HT1080 (cell line): ENCODE measurements at regions not wholly inside any gene's neighbourhood (a gene's known extent, or its start where the extent isn't known, plus 50 kb on each side); places are given as distances from the start of the nearest gene placed in this dataset.
"Not testable (repeated sequence)": the region's sequence is repeated elsewhere in the genome, so short reads cannot be mapped to it uniquely, and the experiment has no call there.

Experiments used
- DNase-seq: peaks from one replicate; pipeline ENCODE4 v3.0.0-alpha.2; 2015; ENCODE audit warnings: low read depth

GRCh38 chr6:9834233-9834632, 580.6 kb downstream of the TFAP2A start:
- DNase-seq, result no peak

GRCh38 chr6:9831783-9832182, 583.1 kb downstream of the TFAP2A start:
- no peak for DNase-seq

GRCh38 chr6:9830808-9831207, 584.1 kb downstream of the TFAP2A start:
- no peak for DNase-seq

- no peak for DNase-seq
These were observed 589.3 kb downstream of the TFAP2A start for GRCh38 chr6:9825526-9825925.

GRCh38 chr6:9810727-9811126, 604.1 kb downstream of the TFAP2A start:
- DNase-seq, result not testable (repeated sequence)

GRCh38 chr6:9810286-9810685, 604.6 kb downstream of the TFAP2A start:
- no peak for DNase-seq

GRCh38 chr6:9806195-9806594, 608.7 kb downstream of the TFAP2A start:
- DNase-seq, result no peak

GRCh38 chr6:9801249-9801754, 613.6 kb downstream of the TFAP2A start:
- DNase-seq, result no peak

GRCh38 chr6:9799582-9799981, 615.3 kb downstream of the TFAP2A start:
- DNase-seq, result no peak

- DNase-seq, result no peak
These were observed 618.0 kb downstream of the TFAP2A start for GRCh38 chr6:9796827-9797226.

GRCh38 chr6:9795880-9796279, 619.0 kb downstream of the TFAP2A start:
- no peak for DNase-seq

GRCh38 chr6:9789201-9789600, 625.7 kb downstream of the TFAP2A start:
- DNase-seq, result peak; percentile 81

GRCh38 chr6:9784786-9785185, 630.1 kb downstream of the TFAP2A start:
- DNase-seq, result no peak

GRCh38 chr6:9783567-9783966, 631.3 kb downstream of the TFAP2A start:
- no peak for DNase-seq

GRCh38 chr6:9766240-9766915, 648.5 kb downstream of the TFAP2A start:
- DNase-seq, result peak; percentile 94

- no peak for DNase-seq
These were observed 653.7 kb downstream of the TFAP2A start for GRCh38 chr6:9761220-9761619.

GRCh38 chr6:9754515-9754914, 660.4 kb downstream of the TFAP2A start:
- no peak for DNase-seq

GRCh38 chr6:9745966-9746365, 668.9 kb downstream of the TFAP2A start:
- no peak for DNase-seq

- peak; percentile 2 for DNase-seq
These were observed 669.4 kb downstream of the TFAP2A start for GRCh38 chr6:9745476-9745875.

GRCh38 chr6:9744119-9744518, 670.8 kb downstream of the TFAP2A start:
- no peak for DNase-seq

GRCh38 chr6:9732056-9732455, 682.8 kb downstream of the TFAP2A start:
- DNase-seq, result no peak

GRCh38 chr6:9725776-9726175, 689.1 kb downstream of the TFAP2A start:
- not testable (repeated sequence) for DNase-seq

GRCh38 chr6:9717568-9717967, 697.3 kb downstream of the TFAP2A start:
- no peak for DNase-seq

GRCh38 chr6:9711365-9711764, 703.5 kb downstream of the TFAP2A start:
- DNase-seq, result no peak
